C1 segment of cervical spinal cord (tissue), 14 donors: ENCODE measurements at regions not wholly inside any gene's neighbourhood (a gene's known extent, or its start where the extent isn't known, plus 50 kb on each side); places are given as distances from the start of the nearest gene placed in this dataset.

ENCODE experiments used
- DNase-seq, 14 donors: peaks; one replicate each; lab custom pipeline; 2025; lab: John Stamatoyannopoulos, UW

DNA sequence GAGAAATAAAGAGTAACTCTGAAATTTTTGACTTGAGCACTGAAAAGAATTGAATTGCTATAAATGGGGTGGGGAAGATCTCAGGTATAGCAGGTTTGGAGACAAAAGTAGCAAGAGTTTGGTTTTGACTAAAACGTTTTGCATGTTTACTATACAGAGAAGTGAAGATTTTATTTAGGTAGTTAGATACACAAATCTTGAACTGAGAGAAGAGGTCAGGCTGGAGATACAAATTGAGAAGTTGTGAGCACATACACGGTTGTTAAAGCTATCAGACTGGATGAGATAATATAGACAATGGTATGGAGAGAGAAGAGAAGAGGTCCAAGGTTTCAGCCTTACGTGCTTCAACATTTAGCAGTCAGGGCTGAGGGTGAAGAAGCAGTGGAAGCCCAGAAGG, 420.9 kb downstream of the FOXO1 start:
- no peak for DNase-seq

DNA sequence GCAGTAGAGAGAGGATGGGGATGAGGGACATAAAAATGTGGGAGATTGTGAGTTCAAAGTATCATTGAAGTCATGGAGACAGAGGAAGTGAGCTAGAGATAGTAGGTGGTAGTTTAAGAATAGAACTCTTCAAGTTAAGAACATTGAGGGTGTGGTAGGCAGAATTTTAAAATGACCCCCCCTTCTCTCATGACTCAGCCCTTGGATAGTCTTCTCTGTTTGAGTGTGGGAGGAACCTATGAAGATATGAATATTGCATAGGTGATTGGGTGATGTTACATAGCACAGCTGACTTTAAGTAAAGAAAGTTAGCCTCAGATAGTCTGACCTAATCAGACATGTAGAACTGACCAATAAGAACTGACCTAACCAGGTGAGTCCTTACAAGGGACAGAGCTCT, 418.6 kb downstream of the FOXO1 start:
- no peak for DNase-seq

- no peak for DNase-seq
Observed at GRCh38 chr13:40251343-40252032, 415.0 kb downstream of the FOXO1 start.

DNA sequence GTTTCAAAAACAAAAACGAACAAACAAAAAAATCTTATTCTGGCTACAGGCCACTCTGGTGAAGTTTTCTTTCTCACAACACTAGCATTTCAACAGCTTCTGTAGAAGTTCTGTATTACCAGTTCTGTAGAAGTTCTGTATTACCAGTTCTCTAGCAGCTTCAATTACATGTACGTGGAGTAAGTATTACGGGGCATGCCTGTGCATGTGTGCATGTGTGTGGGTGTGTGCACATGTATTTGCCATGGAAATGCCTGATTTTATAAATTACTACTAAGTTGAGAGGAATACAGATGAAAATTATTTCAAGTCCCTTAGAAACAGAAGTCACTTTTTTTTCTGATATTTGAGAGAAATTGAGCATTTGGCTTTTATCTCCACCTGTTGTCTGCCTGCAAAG, 414.2 kb downstream of the FOXO1 start:
- DNase-seq = no peak

- no peak for DNase-seq
Observed at GRCh38 chr13:40252676-40253075, 413.8 kb downstream of the FOXO1 start.

- DNase-seq = no peak
Observed at GRCh38 chr13:40254394-40254793, 412.0 kb downstream of the FOXO1 start.

DNA sequence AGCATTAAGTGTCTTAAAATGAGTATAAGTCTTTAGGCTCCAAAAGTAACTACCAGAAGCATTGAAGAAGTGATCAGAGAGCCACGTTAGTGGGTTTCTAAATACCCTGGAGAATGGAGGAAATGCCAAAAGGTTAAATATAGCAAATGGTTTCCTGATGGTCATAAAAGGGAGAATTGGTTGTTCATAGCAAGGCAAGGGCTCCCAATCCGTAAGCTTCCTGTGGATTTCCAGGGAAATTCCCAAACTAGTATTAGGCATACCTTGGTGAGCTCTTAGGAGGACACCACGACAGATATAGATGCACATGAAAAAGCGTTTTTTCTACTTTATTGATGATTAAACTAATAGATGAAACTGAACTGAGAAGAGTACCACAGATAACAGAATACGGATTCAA, 410.9 kb downstream of the FOXO1 start:
- no peak for DNase-seq

DNA sequence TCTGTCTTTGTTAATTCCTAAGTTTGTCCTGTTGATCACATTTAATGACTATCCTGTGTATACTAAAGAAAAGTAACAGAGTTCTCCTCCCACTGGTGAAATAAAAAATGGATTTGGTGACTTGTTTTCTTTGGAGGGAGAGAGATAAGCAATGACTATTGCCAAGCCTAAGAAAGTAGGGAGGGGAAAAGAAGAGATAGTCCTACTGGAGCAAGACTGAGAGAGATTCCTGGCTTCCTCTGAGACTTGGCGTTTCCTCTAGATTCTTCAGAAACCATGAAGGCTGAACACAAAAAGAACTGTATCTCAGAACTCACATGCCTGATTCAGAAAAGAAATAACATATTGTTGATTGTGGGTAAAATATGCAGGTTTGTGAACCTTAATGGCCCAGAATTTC, 406.5 kb downstream of the FOXO1 start:
- DNase-seq = no peak

GRCh38 chr13:40261336-40261735, 405.1 kb downstream of the FOXO1 start:
- DNase-seq = no peak

DNA sequence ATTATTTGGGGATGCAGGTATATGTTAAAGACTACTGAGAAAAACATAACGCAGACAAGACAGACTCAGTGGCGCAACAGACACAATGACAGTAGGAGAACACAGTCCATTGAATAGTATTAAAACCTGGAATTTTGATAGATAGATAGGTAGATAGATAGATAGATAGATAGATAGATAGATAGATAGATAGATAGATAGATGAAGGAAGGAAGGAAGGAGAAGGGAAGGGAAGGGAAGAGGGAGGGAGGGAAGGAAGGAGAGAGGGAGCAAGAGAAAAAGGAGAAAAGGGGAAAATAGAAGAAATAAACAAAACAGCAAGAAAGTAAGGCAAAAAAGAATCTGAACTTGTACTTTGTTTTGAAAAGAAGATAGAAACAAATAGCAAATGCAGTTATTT, 404.5 kb downstream of the FOXO1 start:
- DNase-seq = no peak

GRCh38 chr13:40269086-40269485, 397.4 kb downstream of the FOXO1 start:
- no peak for DNase-seq

DNA sequence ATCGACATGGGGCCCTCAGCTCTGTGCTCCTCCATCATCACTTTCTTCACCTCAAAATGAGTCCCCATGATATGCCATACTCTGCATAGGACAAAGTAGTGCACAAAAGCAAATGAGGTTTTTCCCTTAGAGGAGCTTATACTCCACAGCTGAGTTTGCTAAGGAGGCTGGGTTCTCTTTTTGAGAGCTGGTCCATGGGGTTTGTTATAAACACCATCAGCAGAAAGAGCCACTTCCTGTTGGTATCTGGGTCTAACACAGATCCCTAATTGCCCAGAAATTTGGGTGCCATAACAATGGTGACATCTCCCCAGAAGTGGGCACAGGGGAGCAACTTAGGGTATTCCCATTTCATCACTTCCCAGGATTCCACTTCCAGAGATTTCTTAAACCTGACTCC, 395.7 kb downstream of the FOXO1 start:
- no peak for DNase-seq

- DNase-seq = peak in 1 of 14 donors; percentile 24
Observed at GRCh38 chr13:40271271-40271885, 395.1 kb downstream of the FOXO1 start.

GRCh38 chr13:40271931-40272775, 394.3 kb downstream of the FOXO1 start:
- peak in 10 of 14 donors; percentile 15 to 54 (median 30) for DNase-seq

DNA sequence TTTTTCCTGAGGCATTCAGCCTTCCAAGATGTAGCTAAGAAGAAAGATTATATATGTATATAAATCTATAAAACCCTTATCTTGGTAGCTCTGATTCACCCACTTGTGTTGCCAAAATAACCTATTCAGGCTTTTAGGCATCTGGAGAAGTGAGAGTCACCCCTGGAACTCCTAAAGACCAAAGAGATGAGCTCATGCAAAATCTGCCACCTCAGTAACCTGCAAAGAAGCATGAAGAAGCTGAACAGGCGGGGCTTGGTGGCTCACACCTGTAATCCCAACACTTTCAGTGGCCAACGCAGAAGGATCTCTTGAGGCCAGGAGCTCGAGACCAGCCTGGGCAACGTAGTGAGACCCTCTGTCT, 393.7 kb downstream of the FOXO1 start:
- no peak for DNase-seq

DNA sequence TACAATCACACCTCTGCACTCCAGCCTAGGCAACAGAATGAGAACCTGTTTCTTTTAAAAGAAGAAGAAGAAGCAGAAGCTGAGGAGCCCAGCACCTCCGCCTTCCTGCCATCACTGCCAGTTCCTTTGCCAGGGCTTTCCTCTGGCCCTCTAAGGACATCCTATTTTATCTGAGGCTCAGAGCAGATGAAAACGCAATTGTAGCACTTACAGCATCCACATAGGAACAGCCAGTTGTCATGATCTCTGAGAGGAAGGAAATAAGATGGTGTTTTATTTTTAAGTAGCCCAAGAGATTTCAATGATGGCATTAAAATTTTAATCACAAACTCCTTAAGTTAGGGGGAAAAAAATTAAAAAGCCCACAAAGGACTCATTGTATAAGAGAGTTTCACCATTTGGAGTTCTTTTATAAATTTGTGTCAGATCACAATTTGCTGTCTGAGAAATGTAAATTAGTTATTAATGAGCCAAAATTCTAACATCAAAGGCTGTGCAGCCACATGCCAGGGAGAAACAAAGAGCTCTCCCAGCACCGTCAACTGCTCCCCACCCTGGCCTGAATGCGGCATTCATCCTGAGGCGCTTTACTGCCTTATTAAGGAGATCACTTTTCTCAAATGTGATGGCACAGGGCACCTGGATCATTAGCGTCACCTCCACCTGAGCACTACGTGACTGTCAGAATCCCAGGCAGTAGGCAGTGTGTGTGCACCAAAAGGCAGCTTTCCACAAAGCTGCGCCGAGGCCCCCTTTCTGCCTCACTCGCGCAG, 393.0 kb downstream of the FOXO1 start:
- DNase-seq = peak in 11 of 14 donors; percentile 8 to 61 (median 30)

- DNase-seq = no peak
Observed at GRCh38 chr13:40274103-40274502, 392.3 kb downstream of the FOXO1 start.

- no peak for DNase-seq
Observed at GRCh38 chr13:40275155-40275554, 391.3 kb downstream of the FOXO1 start.

- DNase-seq = no peak
Observed at GRCh38 chr13:40275636-40276035, 390.8 kb downstream of the FOXO1 start.

DNA sequence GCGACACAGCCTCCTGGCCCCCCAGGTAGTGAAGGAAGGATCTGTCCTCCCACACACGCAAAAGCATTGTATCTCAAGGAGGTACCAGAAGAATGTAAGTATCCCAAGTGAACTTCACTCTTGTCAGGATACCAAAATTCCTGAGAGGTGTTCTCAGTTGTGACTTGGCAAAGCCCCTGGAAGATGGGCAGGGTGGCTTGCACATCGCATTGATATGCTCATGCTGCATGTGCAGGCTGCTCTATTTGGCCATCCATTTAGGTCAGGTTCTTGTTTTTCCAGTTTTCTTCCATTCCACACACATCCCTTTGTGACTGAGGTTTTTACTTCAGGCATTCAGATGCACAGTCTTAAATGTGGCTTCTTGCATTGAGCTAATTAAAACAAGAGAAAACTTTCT, 382.8 kb downstream of the FOXO1 start:
- no peak for DNase-seq

DNA sequence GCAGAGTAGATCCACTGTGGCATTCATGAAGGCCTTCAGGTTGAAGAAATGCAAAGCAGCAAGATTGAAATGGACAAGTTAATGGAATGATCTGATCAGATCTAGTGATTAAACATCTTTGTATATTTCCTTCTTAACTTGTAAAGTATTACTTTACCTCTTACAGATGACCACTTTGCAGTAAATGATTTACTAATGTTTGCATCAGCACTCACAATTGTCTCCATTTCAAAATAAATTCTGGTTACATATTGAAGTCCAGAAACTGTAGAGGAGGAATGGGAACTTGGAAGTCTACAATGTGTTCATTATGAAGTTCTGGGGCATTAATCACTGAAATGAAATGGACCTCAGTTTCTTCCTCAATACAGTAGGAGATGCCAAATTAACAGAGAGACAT, 380.8 kb downstream of the FOXO1 start:
- no peak for DNase-seq

GRCh38 chr13:40287428-40287827, 379.0 kb downstream of the FOXO1 start:
- DNase-seq = no peak
